HL-60 (cell line): ENCODE measurements at regions not wholly inside any gene's neighbourhood (a gene's known extent, or its start where the extent isn't known, plus 50 kb on each side); places are given as distances from the start of the nearest gene placed in this dataset.

Source experiments
- DNase-seq, 2 experiments: peaks; one replicate each; pipeline ENCODE4 v3.0.0-alpha.2; 2010 to 2020; ENCODE audit warnings: low read depth in 1 of 2, low spot score in 1 of 2
- H3K27ac ChIP-seq: fragments of 250-450 bp; sonication (Bioruptor Pico); replicated peaks from 2 replicates; pipeline ENCODE4 v1.5.1; 2020; ENCODE audit warnings: mild to moderate bottlenecking, moderate library complexity
- H3K27me3 ChIP-seq: fragments of 250-450 bp; sonication (Bioruptor Pico); 2 replicates; pipeline ENCODE4 v1.5.1; 2021; ENCODE audit warnings: mild to moderate bottlenecking, moderate library complexity; ENCODE audit not compliant: insufficient read depth, poor library complexity, severe bottlenecking
- H3K4me3 ChIP-seq: replicated peaks from 2 replicates; pipeline ENCODE4 v1.5.1; 2011; ENCODE audit warnings: mild to moderate bottlenecking, control low read depth, low read length; ENCODE audit not compliant: insufficient read depth
- GABPA ChIP-seq: IDR thresholded peaks from 2 replicates; pipeline ENCODE4 v1.6.1; 2012; ENCODE audit warnings: low read depth
- POLR2AphosphoS5 ChIP-seq: IDR thresholded peaks from 2 replicates; pipeline ENCODE4 v1.6.1; 2012; ENCODE audit warnings: low read depth
- SPI1 ChIP-seq: IDR thresholded peaks from 2 replicates; pipeline ENCODE4 v1.6.1; 2012; ENCODE audit warnings: low read depth, mild to moderate bottlenecking, borderline replicate concordance
- TF ChIP-seq, protein P1 (sequence below): IDR thresholded peaks from one replicate; pipeline ENCODE4 v1.5.1; 2011; ENCODE audit warnings: low read length, control low read depth, inconsistent platforms; ENCODE audit not compliant: insufficient read depth
- TF ChIP-seq, protein P2 (sequence below): IDR thresholded peaks from 2 replicates; pipeline ENCODE4 v1.6.1; 2012; ENCODE audit warnings: low read depth; ENCODE audit not compliant: insufficient replicate concordance

DNA sequence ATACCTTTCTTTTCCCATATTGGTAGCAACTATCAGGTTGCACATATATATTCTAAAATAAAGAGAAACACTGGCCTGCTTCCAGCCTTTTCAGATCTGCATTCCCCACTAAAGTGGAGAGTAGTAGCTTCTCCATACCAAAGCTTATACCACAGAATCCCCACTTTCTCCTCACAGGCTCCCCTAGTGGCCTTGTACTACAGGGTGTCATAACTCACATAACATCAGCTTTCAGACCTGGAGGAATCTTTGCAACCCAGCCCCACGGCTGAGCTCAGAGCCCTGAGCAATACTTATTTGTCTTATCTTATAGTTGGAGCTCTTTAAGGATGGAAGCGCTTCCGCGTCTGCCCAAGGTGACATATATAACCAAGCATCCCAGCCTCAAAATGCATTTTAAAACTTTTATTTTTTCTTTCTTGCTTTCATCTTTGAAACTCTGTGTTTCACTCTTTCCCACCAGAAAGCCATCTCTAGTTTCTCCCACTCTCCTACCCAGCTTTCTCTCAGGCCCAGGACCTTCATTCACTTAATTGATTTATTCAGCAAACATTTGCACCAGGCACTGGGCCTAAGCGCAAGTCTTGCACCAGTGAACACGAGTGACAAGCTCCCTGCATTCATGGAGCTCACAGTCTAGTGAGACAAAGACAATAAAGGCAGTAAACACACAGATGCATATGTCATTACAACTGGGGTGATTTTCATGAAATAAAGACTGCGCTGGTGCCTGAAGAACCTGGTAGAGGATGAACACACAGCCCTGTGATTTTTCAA is 254.7 kb downstream of the IPO8 start:
- no peak for DNase-seq
- no peak overlapping the region for H3K27ac ChIP-seq
- H3K4me3 ChIP-seq, result no peak overlapping the region
- H3K27me3 ChIP-seq, result no peaks in the 10 kb centered on the region
- TF ChIP-seq, protein P1, sequence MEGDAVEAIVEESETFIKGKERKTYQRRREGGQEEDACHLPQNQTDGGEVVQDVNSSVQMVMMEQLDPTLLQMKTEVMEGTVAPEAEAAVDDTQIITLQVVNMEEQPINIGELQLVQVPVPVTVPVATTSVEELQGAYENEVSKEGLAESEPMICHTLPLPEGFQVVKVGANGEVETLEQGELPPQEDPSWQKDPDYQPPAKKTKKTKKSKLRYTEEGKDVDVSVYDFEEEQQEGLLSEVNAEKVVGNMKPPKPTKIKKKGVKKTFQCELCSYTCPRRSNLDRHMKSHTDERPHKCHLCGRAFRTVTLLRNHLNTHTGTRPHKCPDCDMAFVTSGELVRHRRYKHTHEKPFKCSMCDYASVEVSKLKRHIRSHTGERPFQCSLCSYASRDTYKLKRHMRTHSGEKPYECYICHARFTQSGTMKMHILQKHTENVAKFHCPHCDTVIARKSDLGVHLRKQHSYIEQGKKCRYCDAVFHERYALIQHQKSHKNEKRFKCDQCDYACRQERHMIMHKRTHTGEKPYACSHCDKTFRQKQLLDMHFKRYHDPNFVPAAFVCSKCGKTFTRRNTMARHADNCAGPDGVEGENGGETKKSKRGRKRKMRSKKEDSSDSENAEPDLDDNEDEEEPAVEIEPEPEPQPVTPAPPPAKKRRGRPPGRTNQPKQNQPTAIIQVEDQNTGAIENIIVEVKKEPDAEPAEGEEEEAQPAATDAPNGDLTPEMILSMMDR, result peak; percentile 23
- TF ChIP-seq GABPA (no peak), SPI1 (no peak), POLR2AphosphoS5 (no peak)

DNA sequence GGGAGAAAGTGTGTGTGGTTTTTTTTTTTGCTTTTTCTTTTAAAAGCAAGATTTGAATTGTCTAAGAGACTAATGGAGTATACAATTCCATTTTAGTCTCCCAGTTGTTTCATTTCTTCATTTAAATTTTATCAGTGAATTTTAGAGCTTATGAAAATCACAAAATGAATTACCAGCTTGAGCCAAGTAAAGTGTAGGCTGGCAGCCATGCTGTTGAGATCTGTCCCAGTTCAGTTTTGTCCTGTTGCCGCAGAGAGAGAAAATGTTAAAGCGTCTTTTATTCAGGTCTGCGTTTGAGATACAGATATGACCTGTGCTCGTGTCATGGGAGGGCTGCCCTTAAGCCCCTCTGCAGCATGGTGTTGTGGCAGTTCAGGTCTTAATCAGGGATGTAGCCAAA is 256.5 kb downstream of the IPO8 start:
- Histone ChIP-seq H3K27me3 (no peaks in the 10 kb centered on the region), H3K27ac (no peak overlapping the region), H3K4me3 (no peak overlapping the region)
- DNase-seq, result no peak
- TF ChIP-seq, protein P1, result no peak
- no peak for TF ChIP-seq GABPA
- TF ChIP-seq, protein P2, sequence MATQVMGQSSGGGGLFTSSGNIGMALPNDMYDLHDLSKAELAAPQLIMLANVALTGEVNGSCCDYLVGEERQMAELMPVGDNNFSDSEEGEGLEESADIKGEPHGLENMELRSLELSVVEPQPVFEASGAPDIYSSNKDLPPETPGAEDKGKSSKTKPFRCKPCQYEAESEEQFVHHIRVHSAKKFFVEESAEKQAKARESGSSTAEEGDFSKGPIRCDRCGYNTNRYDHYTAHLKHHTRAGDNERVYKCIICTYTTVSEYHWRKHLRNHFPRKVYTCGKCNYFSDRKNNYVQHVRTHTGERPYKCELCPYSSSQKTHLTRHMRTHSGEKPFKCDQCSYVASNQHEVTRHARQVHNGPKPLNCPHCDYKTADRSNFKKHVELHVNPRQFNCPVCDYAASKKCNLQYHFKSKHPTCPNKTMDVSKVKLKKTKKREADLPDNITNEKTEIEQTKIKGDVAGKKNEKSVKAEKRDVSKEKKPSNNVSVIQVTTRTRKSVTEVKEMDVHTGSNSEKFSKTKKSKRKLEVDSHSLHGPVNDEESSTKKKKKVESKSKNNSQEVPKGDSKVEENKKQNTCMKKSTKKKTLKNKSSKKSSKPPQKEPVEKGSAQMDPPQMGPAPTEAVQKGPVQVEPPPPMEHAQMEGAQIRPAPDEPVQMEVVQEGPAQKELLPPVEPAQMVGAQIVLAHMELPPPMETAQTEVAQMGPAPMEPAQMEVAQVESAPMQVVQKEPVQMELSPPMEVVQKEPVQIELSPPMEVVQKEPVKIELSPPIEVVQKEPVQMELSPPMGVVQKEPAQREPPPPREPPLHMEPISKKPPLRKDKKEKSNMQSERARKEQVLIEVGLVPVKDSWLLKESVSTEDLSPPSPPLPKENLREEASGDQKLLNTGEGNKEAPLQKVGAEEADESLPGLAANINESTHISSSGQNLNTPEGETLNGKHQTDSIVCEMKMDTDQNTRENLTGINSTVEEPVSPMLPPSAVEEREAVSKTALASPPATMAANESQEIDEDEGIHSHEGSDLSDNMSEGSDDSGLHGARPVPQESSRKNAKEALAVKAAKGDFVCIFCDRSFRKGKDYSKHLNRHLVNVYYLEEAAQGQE, result no peak
- TF ChIP-seq POLR2AphosphoS5, result no peak
- no peak for TF ChIP-seq SPI1

DNA sequence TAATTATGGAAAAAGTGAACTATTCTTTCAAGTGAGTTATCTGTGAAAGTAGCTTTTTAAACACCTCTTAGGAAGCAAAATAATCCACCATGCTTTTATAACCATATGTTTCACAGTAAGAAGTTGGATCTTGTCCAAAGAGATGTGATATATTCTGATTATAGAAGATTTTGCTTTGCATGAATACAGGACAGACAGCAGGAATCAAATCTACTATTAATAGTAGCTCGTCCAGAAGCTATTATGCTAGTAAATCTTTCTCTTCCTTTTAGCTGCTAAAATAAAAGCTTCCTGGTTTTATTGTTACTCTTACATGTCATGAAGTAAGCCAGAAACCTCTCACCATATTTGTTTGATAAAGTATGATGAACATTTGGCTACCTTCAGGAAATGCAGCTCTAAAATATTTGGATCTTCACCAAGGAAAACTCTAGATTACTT is 257.0 kb downstream of the IPO8 start:
- no peak overlapping the region for H3K4me3 ChIP-seq
- no peaks in the 10 kb centered on the region for H3K27me3 ChIP-seq
- DNase-seq, result no peak
- H3K27ac ChIP-seq, result no peak overlapping the region
- TF ChIP-seq, protein P2, result no peak
- TF ChIP-seq GABPA, result no peak

DNA sequence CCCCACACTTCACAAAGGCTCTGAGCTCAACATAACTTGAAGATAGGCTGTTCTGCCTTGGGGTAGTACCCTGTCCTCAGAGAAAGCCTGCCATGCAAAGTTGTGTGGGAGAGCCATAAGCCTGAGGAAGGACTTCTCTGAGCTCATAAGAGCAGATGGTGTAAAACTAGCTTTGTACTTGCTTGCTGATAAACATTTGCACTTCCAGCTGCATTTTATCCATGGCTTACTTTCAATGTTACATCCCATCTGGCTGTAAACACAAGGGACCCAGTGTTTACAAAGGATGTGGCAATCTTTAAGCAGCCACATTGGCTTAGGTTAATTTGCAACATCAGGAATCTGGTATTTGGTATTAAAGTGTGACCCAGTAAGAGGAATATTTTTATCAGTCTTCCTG is 258.1 kb downstream of the IPO8 start:
- DNase-seq, result no peak
- H3K4me3 ChIP-seq, result no peak overlapping the region
- H3K27ac ChIP-seq, result no peak overlapping the region
- no peaks in the 10 kb centered on the region for H3K27me3 ChIP-seq
- TF ChIP-seq, protein P1, result no peak
- TF ChIP-seq GABPA (no peak), SPI1 (no peak), POLR2AphosphoS5 (no peak)
- TF ChIP-seq, protein P2, result no peak
